ENCODE measurements at regions not wholly inside any gene's neighbourhood (a gene's known extent, or its start where the extent isn't known, plus 50 kb on each side); places are given as distances from the start of the nearest gene placed in this dataset.

DNA sequence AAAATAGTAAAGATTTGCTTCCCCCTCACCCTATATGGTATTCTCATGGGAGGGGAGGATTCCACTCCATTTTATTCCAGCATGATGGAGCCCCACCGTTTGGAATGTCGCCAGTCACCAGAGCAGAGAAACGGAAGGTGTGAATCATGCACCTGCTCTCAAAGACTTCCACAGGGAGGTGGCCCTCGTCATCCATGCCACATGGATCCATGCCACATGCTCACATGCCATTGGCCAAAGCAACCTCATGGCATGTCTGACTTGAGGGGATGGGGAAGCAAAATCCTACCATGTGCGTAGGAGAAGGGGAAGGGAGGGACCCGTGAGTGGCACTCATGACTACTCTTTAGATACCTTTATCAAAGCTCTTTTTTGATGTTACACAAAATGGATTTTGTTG lies 256.0 kb downstream of the SKAP2 start:
- 83 to 93% (median 87%) methylated on average over 6 of the region's 6 CpGs for WGBS, 4 donors
- Histone ChIP-seq H3K9me3 (replicated peaks in 1 of 3) (no peaks in the 10 kb centered on the region), H3K36me3 (replicated peaks in 1 of 2) (no peaks in the 10 kb centered on the region), H3K4me1 (replicated peaks in 1 of 2) (no peaks in the 10 kb centered on the region), H3K4me3 (no peak overlapping the region), H3K27ac (no peak overlapping the region), H3K27me3 (no peaks in the 10 kb centered on the region)
- no peak for DNase-seq
- TF ChIP-seq, protein P1, sequence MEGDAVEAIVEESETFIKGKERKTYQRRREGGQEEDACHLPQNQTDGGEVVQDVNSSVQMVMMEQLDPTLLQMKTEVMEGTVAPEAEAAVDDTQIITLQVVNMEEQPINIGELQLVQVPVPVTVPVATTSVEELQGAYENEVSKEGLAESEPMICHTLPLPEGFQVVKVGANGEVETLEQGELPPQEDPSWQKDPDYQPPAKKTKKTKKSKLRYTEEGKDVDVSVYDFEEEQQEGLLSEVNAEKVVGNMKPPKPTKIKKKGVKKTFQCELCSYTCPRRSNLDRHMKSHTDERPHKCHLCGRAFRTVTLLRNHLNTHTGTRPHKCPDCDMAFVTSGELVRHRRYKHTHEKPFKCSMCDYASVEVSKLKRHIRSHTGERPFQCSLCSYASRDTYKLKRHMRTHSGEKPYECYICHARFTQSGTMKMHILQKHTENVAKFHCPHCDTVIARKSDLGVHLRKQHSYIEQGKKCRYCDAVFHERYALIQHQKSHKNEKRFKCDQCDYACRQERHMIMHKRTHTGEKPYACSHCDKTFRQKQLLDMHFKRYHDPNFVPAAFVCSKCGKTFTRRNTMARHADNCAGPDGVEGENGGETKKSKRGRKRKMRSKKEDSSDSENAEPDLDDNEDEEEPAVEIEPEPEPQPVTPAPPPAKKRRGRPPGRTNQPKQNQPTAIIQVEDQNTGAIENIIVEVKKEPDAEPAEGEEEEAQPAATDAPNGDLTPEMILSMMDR (IDR thresholded peaks at IDR 0.05): no peak
- no peak for TF ChIP-seq POLR2A (IDR thresholded peaks at IDR 0.05)
- intact Hi-C loops (cut with DNase I): no loop called here

DNA sequence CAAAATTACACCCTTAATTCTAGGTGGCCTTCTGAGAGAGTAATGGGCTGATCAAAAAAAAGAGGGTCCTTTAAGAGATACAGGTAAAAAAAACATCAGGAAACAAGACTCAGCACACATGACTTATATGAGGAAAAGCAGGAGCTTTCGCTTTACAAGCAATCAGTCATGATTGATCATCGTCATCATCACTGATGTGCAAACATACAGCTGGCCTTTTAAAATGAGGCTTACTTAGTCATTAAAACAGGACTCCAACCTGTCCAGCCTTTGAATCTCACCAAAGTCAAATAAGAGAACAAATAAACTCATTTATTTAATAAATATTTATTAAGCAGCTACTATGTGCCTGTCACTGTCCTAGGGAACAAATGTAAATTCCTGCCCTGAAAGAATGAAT lies 255.3 kb downstream of the SKAP2 start:
- DNase-seq: no peak
- H3K36me3 ChIP-seq (replicated peaks in 1 of 2): no peaks in the 10 kb centered on the region
- H3K27me3 ChIP-seq: no peaks in the 10 kb centered on the region
- intact Hi-C loops (cut with DNase I): no loop called here
- TF ChIP-seq, protein P1 (IDR thresholded peaks at IDR 0.05): no peak
- no peak for TF ChIP-seq POLR2A (IDR thresholded peaks at IDR 0.05)
- H3K27ac ChIP-seq: no peak overlapping the region
- no peaks in the 10 kb centered on the region for H3K9me3 ChIP-seq (replicated peaks in 1 of 3)
- H3K4me3 ChIP-seq: no peak overlapping the region
- H3K4me1 ChIP-seq (replicated peaks in 1 of 2): no peaks in the 10 kb centered on the region
- WGBS, 4 donors: 63 to 87% (median 72%) methylated on average over 2 of the region's 2 CpGs

DNA sequence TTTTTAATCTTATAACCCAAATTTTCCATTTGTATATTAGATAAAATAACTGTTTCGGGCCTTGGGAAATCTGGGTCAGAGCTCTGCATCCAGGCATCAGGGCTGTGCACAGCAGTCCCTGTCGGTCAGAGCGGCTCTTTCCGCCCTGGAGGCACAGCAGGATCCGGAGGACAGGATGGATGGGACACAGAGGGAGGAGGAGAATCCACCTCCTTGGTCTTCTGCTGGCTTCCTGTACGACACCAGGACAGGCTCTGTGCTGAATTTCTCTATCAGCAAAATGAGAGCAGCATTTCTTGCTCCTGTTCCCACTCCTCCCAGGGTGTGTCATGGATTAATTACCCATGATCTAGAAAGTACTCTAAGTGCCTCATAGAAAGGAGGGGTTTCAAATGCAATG lies 254.9 kb downstream of the SKAP2 start:
- H3K4me3 ChIP-seq: no peak overlapping the region
- DNase-seq: no peak
- 81 to 86% (median 83%) methylated on average over 6 of the region's 6 CpGs for WGBS, 4 donors
- H3K4me1 ChIP-seq (replicated peaks in 1 of 2): no peaks in the 10 kb centered on the region
- H3K27ac ChIP-seq: no peak overlapping the region
- no peaks in the 10 kb centered on the region for H3K9me3 ChIP-seq (replicated peaks in 1 of 3)
- H3K36me3 ChIP-seq (replicated peaks in 1 of 2): no peaks in the 10 kb centered on the region
- intact Hi-C loops (cut with DNase I): no loop called here
- H3K27me3 ChIP-seq: no peaks in the 10 kb centered on the region
- TF ChIP-seq POLR2A (IDR thresholded peaks at IDR 0.05): no peak
- TF ChIP-seq, protein P1 (IDR thresholded peaks at IDR 0.05): no peak

DNA sequence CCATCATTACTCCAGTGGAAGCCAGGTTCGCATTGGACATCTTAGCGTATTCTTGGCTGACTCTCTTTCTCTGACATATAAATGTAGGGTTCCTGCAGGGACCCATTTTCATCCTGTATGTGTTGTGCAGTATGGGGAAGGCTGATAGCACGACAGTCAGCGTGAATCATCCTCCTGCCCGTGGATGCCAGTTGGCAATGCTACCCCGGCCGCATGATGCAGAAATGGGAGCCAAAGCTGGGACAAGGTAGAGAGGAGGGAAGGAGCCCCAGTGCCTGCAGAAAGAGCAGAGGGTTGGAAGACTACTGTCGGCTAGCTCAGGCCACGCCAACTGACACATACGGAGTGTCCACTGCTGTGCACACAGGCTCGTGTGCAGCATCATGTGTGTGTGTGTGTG lies 251.6 kb downstream of the SKAP2 start:
- no peaks in the 10 kb centered on the region for H3K36me3 ChIP-seq (replicated peaks in 1 of 2)

More for the DNA sequence above, 251.6 kb downstream of the SKAP2 start:
- peak in 1 of 7 donors; percentile 7 for DNase-seq
- Histone ChIP-seq H3K27me3 (no peaks in the 10 kb centered on the region), H3K27ac (no peak overlapping the region), H3K4me3 (no peak overlapping the region), H3K4me1 (replicated peaks in 1 of 2) (no peaks in the 10 kb centered on the region), H3K9me3 (replicated peaks in 1 of 3) (no peaks in the 10 kb centered on the region)
- TF ChIP-seq POLR2A (IDR thresholded peaks at IDR 0.05): no peak
- TF ChIP-seq, protein P1 (IDR thresholded peaks at IDR 0.05): no peak
- intact Hi-C loops (cut with DNase I): no loop called here
- 84 to 94% (median 88%) methylated on average over 10 to 11 of the region's 11 CpGs for WGBS, 4 donors
